ENCODE measurements at regions not wholly inside any gene's neighbourhood (a gene's known extent, or its start where the extent isn't known, plus 50 kb on each side); places are given as distances from the start of the nearest gene placed in this dataset.

- H3K79me2 ChIP-seq (ENCODE audit: low read depth): no peaks in the 10 kb centered on the region
- no peaks in the 10 kb centered on the region for H3K27me3 ChIP-seq (ENCODE audit: insufficient read depth, low read depth)
- CTCF ChIA-PET: no interaction called here
- H3K9me3 ChIP-seq (ENCODE audit: insufficient read depth, low read depth): no peaks in the 10 kb centered on the region
- no peaks in the 10 kb centered on the region for H3K9me2 ChIP-seq (ENCODE audit: insufficient read depth)
- no peaks in the 10 kb centered on the region for H3K36me3 ChIP-seq (ENCODE audit: low read depth)
- H2AFZ ChIP-seq: no peak overlapping the region
- no peaks in the 10 kb centered on the region for H4K20me1 ChIP-seq (ENCODE audit: insufficient read depth)
- no peak overlapping the region for H3K4me3 ChIP-seq
- H3K4me1 ChIP-seq (replicated peaks; ENCODE audit: insufficient read depth): no peaks in the 10 kb centered on the region
- no peak overlapping the region for H3K27ac ChIP-seq
- intact Hi-C loops (cut with micrococcal nuclease; ENCODE audit: unreplicated experiment): no loop called here
- no peaks in the 10 kb centered on the region for H3F3A ChIP-seq (ENCODE audit: insufficient read depth, low read depth)
- no peak for DNase-seq
- BruUV-seq (replicated peaks): no TSS peak
- POLR2A ChIA-PET (ENCODE audit: unreplicated experiment): interaction anchor here (0.6 kb wide), 1 partner anchor 703 kb away, joined by 4 read pairs; no protein-coding TSS in a partner anchor
- H3K4me2 ChIP-seq: no peak overlapping the region
- TF ChIP-seq EZH2 (IDR thresholded peaks at IDR 0.05; ENCODE audit: low read depth) (no peak), CTCF (conservative IDR thresholded peaks at IDR 0.05) (no peak)
Measured at GRCh38 chr5:118555727-118556126, 432.6 kb downstream of the DTWD2 start.

GRCh38 chr5:118554981-118555380, 433.4 kb downstream of the DTWD2 start:
- Histone ChIP-seq H3K36me3 (ENCODE audit: low read depth) (no peaks in the 10 kb centered on the region), H3K27me3 (ENCODE audit: insufficient read depth, low read depth) (no peaks in the 10 kb centered on the region), H3K9me2 (ENCODE audit: insufficient read depth) (no peaks in the 10 kb centered on the region), H3K9me3 (ENCODE audit: insufficient read depth, low read depth) (no peaks in the 10 kb centered on the region), H3K4me1 (replicated peaks; ENCODE audit: insufficient read depth) (no peaks in the 10 kb centered on the region), H3K27ac (no peak overlapping the region), H4K20me1 (ENCODE audit: insufficient read depth) (no peaks in the 10 kb centered on the region), H2AFZ (no peak overlapping the region), H3K4me3 (no peak overlapping the region), H3K4me2 (no peak overlapping the region), H3K79me2 (ENCODE audit: low read depth) (no peaks in the 10 kb centered on the region), H3F3A (ENCODE audit: insufficient read depth, low read depth) (no peaks in the 10 kb centered on the region)
- no peak for DNase-seq
- no TSS peak for BruUV-seq (replicated peaks)
- no peak for TF ChIP-seq CTCF (conservative IDR thresholded peaks at IDR 0.05)
- TF ChIP-seq EZH2 (IDR thresholded peaks at IDR 0.05; ENCODE audit: low read depth): no peak
- intact Hi-C loops (cut with micrococcal nuclease; ENCODE audit: unreplicated experiment): no loop called here
- POLR2A ChIA-PET (ENCODE audit: unreplicated experiment): no interaction called here
- CTCF ChIA-PET: no interaction called here

GRCh38 chr5:118554241-118554640, 434.1 kb downstream of the DTWD2 start:
- ChIA-PET CTCF (no interaction called here), POLR2A (ENCODE audit: unreplicated experiment) (no interaction called here)
- no peaks in the 10 kb centered on the region for H3K9me2 ChIP-seq (ENCODE audit: insufficient read depth)
- no peaks in the 10 kb centered on the region for H3K79me2 ChIP-seq (ENCODE audit: low read depth)
- H4K20me1 ChIP-seq (ENCODE audit: insufficient read depth): no peaks in the 10 kb centered on the region
- H3K4me1 ChIP-seq (replicated peaks; ENCODE audit: insufficient read depth): no peaks in the 10 kb centered on the region
- BruUV-seq (replicated peaks): no TSS peak
- intact Hi-C loops (cut with micrococcal nuclease; ENCODE audit: unreplicated experiment): no loop called here
- no peak overlapping the region for H3K27ac ChIP-seq
- H3K27me3 ChIP-seq (ENCODE audit: insufficient read depth, low read depth): no peaks in the 10 kb centered on the region
- no peaks in the 10 kb centered on the region for H3K36me3 ChIP-seq (ENCODE audit: low read depth)
- no peaks in the 10 kb centered on the region for H3F3A ChIP-seq (ENCODE audit: insufficient read depth, low read depth)
- H3K4me2 ChIP-seq: no peak overlapping the region
- TF ChIP-seq CTCF (conservative IDR thresholded peaks at IDR 0.05): no peak
- TF ChIP-seq EZH2 (IDR thresholded peaks at IDR 0.05; ENCODE audit: low read depth): no peak
- H3K9me3 ChIP-seq (ENCODE audit: insufficient read depth, low read depth): 0 out of 2 replicates have a peak, but pooled peaks cover under 1% of the 10 kb centered on the region
- no peak for DNase-seq
- H3K4me3 ChIP-seq: no peak overlapping the region
- H2AFZ ChIP-seq: no peak overlapping the region
